DOHH2 (cell line): ENCODE measurements at regions not wholly inside any gene's neighbourhood (a gene's known extent, or its start where the extent isn't known, plus 50 kb on each side); places are given as distances from the start of the nearest gene placed in this dataset.

ENCODE experiments used
- H3F3A ChIP-seq: fragments of 200-600 bp; sonication (generic), shearing (Covaris generic); 2 replicates; pipeline ENCODE4 v1.6.0; 2016; ENCODE audit warnings: antibody characterized with exemption, mild to moderate bottlenecking; ENCODE audit not compliant: control insufficient read depth, insufficient read depth
- H3K27ac ChIP-seq: fragments of 200-600 bp; sonication (generic); 2 replicates; pipeline ENCODE4 v1.5.1; 2014; ENCODE audit warnings: low read depth, mild to moderate bottlenecking, low read length, moderate library complexity
- H3K27me3 ChIP-seq: fragments of 200-600 bp; sonication (generic); 2 replicates; pipeline ENCODE4 v1.6.1; 2014; ENCODE audit warnings: mild to moderate bottlenecking, low read length, mixed read lengths; ENCODE audit not compliant: control insufficient read depth
- H3K36me3 ChIP-seq: fragments of 200-600 bp; sonication (generic); 2 replicates; pipeline ENCODE4 v1.6.1; 2014; ENCODE audit warnings: mild to moderate bottlenecking, low read length, moderate library complexity, mixed read lengths; ENCODE audit not compliant: control insufficient read depth
- H3K4me1 ChIP-seq: fragments of 200-600 bp; sonication (generic); 2 replicates; pipeline ENCODE4 v1.6.1; 2014; ENCODE audit warnings: mild to moderate bottlenecking, low read length, mixed read lengths; ENCODE audit not compliant: control insufficient read depth
- H3K4me2 ChIP-seq: fragments of 200-600 bp; sonication (generic); 2 replicates; pipeline ENCODE4 v1.6.0; 2014; ENCODE audit warnings: mild to moderate bottlenecking, low read length, moderate library complexity
- H3K4me3 ChIP-seq: fragments of 200-600 bp; sonication (generic); 2 replicates; pipeline ENCODE4 v1.5.1; 2014; ENCODE audit warnings: mild to moderate bottlenecking, low read length, mixed read lengths
- H3K79me2 ChIP-seq: fragments of 200-600 bp; sonication (generic); 2 replicates; pipeline ENCODE4 v1.6.1; 2014; ENCODE audit warnings: mild to moderate bottlenecking, low read length, mixed read lengths; ENCODE audit not compliant: control insufficient read depth
- H3K9me2 ChIP-seq: fragments of 200-600 bp; sonication (generic); replicated peaks from 2 replicates; pipeline ENCODE4 v1.6.1; 2014; ENCODE audit warnings: mild to moderate bottlenecking, low read length, mixed read lengths; ENCODE audit not compliant: control insufficient read depth
- H3K9me3 ChIP-seq: fragments of 200-600 bp; sonication (generic); 2 replicates; pipeline ENCODE4 v1.6.1; 2014; ENCODE audit warnings: antibody characterized with exemption, low read length, mixed read lengths; ENCODE audit not compliant: control insufficient read depth, insufficient read depth
- H4K20me1 ChIP-seq: fragments of 200-600 bp; sonication (generic); 2 replicates; pipeline ENCODE4 v1.6.0; 2014; ENCODE audit warnings: low read depth, mild to moderate bottlenecking, antibody characterized with exemption, low read length, moderate library complexity; ENCODE audit not compliant: control insufficient read depth, insufficient read depth
- CTCF ChIP-seq: fragments of 200-600 bp; sonication (generic); IDR thresholded peaks from one replicate; pipeline ENCODE4 v1.5.1; 2014; ENCODE audit warnings: antibody characterized with exemption, mild to moderate bottlenecking, low read depth, low read length; ENCODE audit not compliant: poor library complexity, severe bottlenecking
- EZH2phosphoT487 ChIP-seq: fragments of 200-600 bp; sonication (generic); IDR thresholded peaks from 2 replicates; pipeline ENCODE4 v1.6.1; 2017; ENCODE audit warnings: borderline replicate concordance, mild to moderate bottlenecking, antibody characterized with exemption, low read length, moderate library complexity, mixed read lengths

- Histone ChIP-seq H4K20me1 (no peaks in the 10 kb centered on the region), H3K4me1 (peaks cover 8% of the 10 kb centered on the region), H3K4me3 (no peak overlapping the region), H3F3A (no peaks in the 10 kb centered on the region), H3K27ac (no peak overlapping the region), H3K27me3 (peaks cover 4% of the 10 kb centered on the region; the same call in 1 of the 2 replicates), H3K9me2 (no peaks in the 10 kb centered on the region), H3K79me2 (no peaks in the 10 kb centered on the region), H3K36me3 (no peaks in the 10 kb centered on the region), H3K4me2 (no peak overlapping the region), H3K9me3 (0 out of 2 replicates have a peak, but pooled peaks cover 2% of the 10 kb centered on the region)
- no peak for TF ChIP-seq CTCF
- no peak for TF ChIP-seq EZH2phosphoT487
These were observed 446.7 kb upstream of the PROK2 start for GRCh38 chr3:72231439-72232196.

- Histone ChIP-seq H3K27me3 (peaks cover 4% of the 10 kb centered on the region; the same call in 1 of the 2 replicates), H3K4me2 (no peak overlapping the region), H4K20me1 (no peaks in the 10 kb centered on the region)
These were observed 445.9 kb upstream of the PROK2 start for GRCh38 chr3:72230774-72231379.

GRCh38 chr3:72229952-72230351 is 445.0 kb upstream of the PROK2 start:
- Histone ChIP-seq H3K9me3 (peaks cover 17% of the 10 kb centered on the region), H3K79me2 (no peaks in the 10 kb centered on the region), H3K4me1 (peaks cover 8% of the 10 kb centered on the region), H3K27me3 (peaks cover 4% of the 10 kb centered on the region; the same call in 1 of the 2 replicates), H3F3A (no peaks in the 10 kb centered on the region), H3K4me3 (no peak overlapping the region), H4K20me1 (no peaks in the 10 kb centered on the region), H3K9me2 (no peaks in the 10 kb centered on the region), H3K27ac (no peak overlapping the region), H3K36me3 (no peaks in the 10 kb centered on the region), H3K4me2 (no peak overlapping the region)
- no peak for TF ChIP-seq CTCF
- TF ChIP-seq EZH2phosphoT487, result no peak

More at GRCh38 chr3:72230774-72231379, 445.9 kb upstream of the PROK2 start:
- Histone ChIP-seq H3K9me2 (no peaks in the 10 kb centered on the region), H3K36me3 (no peaks in the 10 kb centered on the region), H3K79me2 (no peaks in the 10 kb centered on the region), H3F3A (no peaks in the 10 kb centered on the region), H3K4me1 (peaks cover 8% of the 10 kb centered on the region), H3K4me3 (no peak overlapping the region), H3K27ac (no peak overlapping the region), H3K9me3 (peaks cover 8% of the 10 kb centered on the region)
- TF ChIP-seq EZH2phosphoT487, result no peak
- TF ChIP-seq CTCF, result no peak
